ENCODE measurements at regions not wholly inside any gene's neighbourhood (a gene's known extent, or its start where the extent isn't known, plus 50 kb on each side); places are given as distances from the start of the nearest gene placed in this dataset.

- H3K27me3 ChIP-seq (ENCODE audit: insufficient read depth) = no peaks in the 10 kb centered on the region
- no peak overlapping the region for H2AFZ ChIP-seq
- H3K4me1 ChIP-seq (ENCODE audit: insufficient read depth) = no peaks in the 10 kb centered on the region
- Mint-ChIP-seq H3K4me3 (no peak overlapping the region), H3K9me3 (peaks cover 97% of the 10 kb centered on the region), H3K27me3 (ENCODE audit: insufficient read depth, low read depth, poor library complexity) (no peaks in the 10 kb centered on the region), H3K36me3 (ENCODE audit: low read depth) (peaks cover 39% of the 10 kb centered on the region), H3K27ac (no peak overlapping the region), H3K4me1 (no peaks in the 10 kb centered on the region)
- H3K4me2 ChIP-seq = no peak overlapping the region
- no peaks in the 10 kb centered on the region for H3K79me2 ChIP-seq (replicated peaks; ENCODE audit: insufficient read depth)
- H3K36me3 ChIP-seq (ENCODE audit: insufficient read depth) = peaks cover 8% of the 10 kb centered on the region; the same call in 1 of the 2 replicates
- no peak overlapping the region for H3K27ac ChIP-seq (ENCODE audit: low read depth)
- H3K9me2 ChIP-seq (ENCODE audit: insufficient read depth) = no peaks in the 10 kb centered on the region
- no peaks in the 10 kb centered on the region for H3F3A ChIP-seq (replicated peaks; ENCODE audit: low read depth)
- H3K4me3 ChIP-seq = no peak overlapping the region
- H4K20me1 ChIP-seq (replicated peaks; ENCODE audit: insufficient read depth) = no peaks in the 10 kb centered on the region
- peak; percentile 3 for DNase-seq (ENCODE audit: low spot score)
- TF ChIP-seq REST (IDR thresholded peaks at IDR 0.05; ENCODE audit: unreplicated experiment) (no peak), STAT1 (IDR thresholded peaks at IDR 0.05; ENCODE audit: unreplicated experiment) (no peak), NANOG (IDR thresholded peaks at IDR 0.05; ENCODE audit: borderline replicate concordance) (no peak)
- no peak for ATAC-seq
Measured at GRCh38 chr14:106872611-106873446, 1346.4 kb downstream of the TMEM121 start.

- no peaks in the 10 kb centered on the region for H3K79me2 ChIP-seq (replicated peaks; ENCODE audit: insufficient read depth)
- no peaks in the 10 kb centered on the region for H4K20me1 ChIP-seq (replicated peaks; ENCODE audit: insufficient read depth)
- H3K27ac Mint-ChIP-seq = no peak overlapping the region
- no peaks in the 10 kb centered on the region for H3F3A ChIP-seq (replicated peaks; ENCODE audit: low read depth)
- H3K4me1 ChIP-seq (ENCODE audit: insufficient read depth) = no peaks in the 10 kb centered on the region
- H3K27me3 Mint-ChIP-seq (ENCODE audit: insufficient read depth, low read depth, poor library complexity) = no peaks in the 10 kb centered on the region
- no peak overlapping the region for H3K27ac ChIP-seq (ENCODE audit: low read depth)
- H3K4me3 Mint-ChIP-seq = no peak overlapping the region
- peaks cover 5% of the 10 kb centered on the region; the same call in 1 of the 2 replicates for H3K36me3 ChIP-seq (ENCODE audit: insufficient read depth)
- no peak overlapping the region for H2AFZ ChIP-seq
- peaks cover 38% of the 10 kb centered on the region for H3K36me3 Mint-ChIP-seq (ENCODE audit: low read depth)
- TF ChIP-seq STAT1 (IDR thresholded peaks at IDR 0.05; ENCODE audit: unreplicated experiment) (no peak), EZH2phosphoT487 (IDR thresholded peaks at IDR 0.05; ENCODE audit: unreplicated experiment) (no peak), ETS1 (IDR thresholded peaks at IDR 0.05) (no peak), REST (IDR thresholded peaks at IDR 0.05; ENCODE audit: unreplicated experiment) (no peak), CTCF (conservative IDR thresholded peaks at IDR 0.05; ENCODE audit: low read depth in 2 of 2) (no peak), EZH2 (IDR thresholded peaks at IDR 0.05; ENCODE audit: low read depth, unreplicated experiment) (no peak), JUNB (IDR thresholded peaks at IDR 0.05; ENCODE audit: unreplicated experiment) (no peak), CREB1 (CRISPR knock-in tag; IDR thresholded peaks at IDR 0.05; ENCODE audit: low read depth) (no peak), ZNF331 (CRISPR knock-in tag; IDR thresholded peaks at IDR 0.05; ENCODE audit: low read depth) (no peak)
- H3K4me3 ChIP-seq = no peak overlapping the region
- H3K4me2 ChIP-seq = no peak overlapping the region
- no peaks in the 10 kb centered on the region for H3K27me3 ChIP-seq (ENCODE audit: insufficient read depth)
- peaks cover 97% of the 10 kb centered on the region for H3K9me3 Mint-ChIP-seq
- no peaks in the 10 kb centered on the region for H3K4me1 Mint-ChIP-seq
- no peaks in the 10 kb centered on the region for H3K9me2 ChIP-seq (ENCODE audit: insufficient read depth)
- DNase-seq (ENCODE audit: low spot score) = no peak
- no peak for ATAC-seq
Measured at GRCh38 chr14:106874350-106874749, 1348.0 kb downstream of the TMEM121 start.
